Neural cell (in vitro differentiated cells): ENCODE measurements at regions not wholly inside any gene's neighbourhood (a gene's known extent, or its start where the extent isn't known, plus 50 kb on each side); places are given as distances from the start of the nearest gene placed in this dataset.
A peak's percentile ranks its signal among the peaks of the same experiment; 100 is the strongest.

Experiments
- H2AFZ ChIP-seq: fragments of 200-600, 300-800 bp; sonication (generic), shearing (Covaris generic); 2 replicates; pipeline ENCODE4 v1.6.0; 2014; ENCODE audit warnings: low read depth, mild to moderate bottlenecking, antibody characterized with exemption, low read length, moderate library complexity
- H3F3A ChIP-seq: fragments of 200-600 bp; shearing (Covaris generic); 2 replicates; pipeline ENCODE4 v1.6.1; 2016; ENCODE audit warnings: mild to moderate bottlenecking, moderate library complexity, mixed read lengths, antibody characterized with exemption, low read length; ENCODE audit not compliant: insufficient read depth, poor library complexity, severe bottlenecking
- H3K27ac ChIP-seq: fragments of 200-600, 300-800 bp; sonication (generic), shearing (Covaris generic); 2 replicates; pipeline ENCODE4 v1.5.1; 2014; ENCODE audit warnings: mild to moderate bottlenecking, low read length, moderate library complexity
- H3K27me3 ChIP-seq: fragments of 300-800, 200-600 bp; sonication (generic), shearing (Covaris generic); 2 replicates; pipeline ENCODE4 v1.6.0; 2014; ENCODE audit warnings: mild to moderate bottlenecking, low read depth, low read length, moderate library complexity; ENCODE audit not compliant: insufficient read depth
- H3K36me3 ChIP-seq: fragments of 300-800, 200-600 bp; sonication (generic), shearing (Covaris generic); 2 replicates; pipeline ENCODE4 v1.5.1; 2014; ENCODE audit warnings: mild to moderate bottlenecking, antibody characterized with exemption, low read length, moderate library complexity; ENCODE audit not compliant: insufficient read depth
- H3K4me2 ChIP-seq: fragments of 300-800, 200-600 bp; sonication (generic), shearing (Covaris generic); 2 replicates; pipeline ENCODE4 v1.6.0; 2014; ENCODE audit warnings: mild to moderate bottlenecking, low read length
- H3K4me3 ChIP-seq: fragments of 300-800, 200-600 bp; sonication (generic), shearing (Covaris generic); 2 replicates; pipeline ENCODE4 v1.5.1; 2014; ENCODE audit warnings: mild to moderate bottlenecking, low read length, moderate library complexity
- H3K79me2 ChIP-seq: fragments of 200-600 bp; shearing (Covaris generic); replicated peaks from 2 replicates; pipeline ENCODE4 v1.6.0; 2014; ENCODE audit warnings: mild to moderate bottlenecking, low read length, moderate library complexity; ENCODE audit not compliant: insufficient read depth
- H3K9ac ChIP-seq: fragments of 300-800, 200-600 bp; sonication (generic), shearing (Covaris generic); 2 replicates; pipeline ENCODE4 v1.6.1; 2016; ENCODE audit warnings: mild to moderate bottlenecking, low read length, mixed read lengths
- H3K9me2 ChIP-seq: fragments of 200-600 bp; shearing (Covaris generic); 2 replicates; pipeline ENCODE4 v1.6.1; 2016; ENCODE audit warnings: mild to moderate bottlenecking, low read length, mixed read lengths; ENCODE audit not compliant: insufficient read depth
- H3K9me3 ChIP-seq: fragments of 200-600, 300-800 bp; sonication (generic), shearing (Covaris generic); 2 replicates; pipeline ENCODE4 v1.6.1; 2016; ENCODE audit warnings: mild to moderate bottlenecking, mixed run types, low read length, moderate library complexity, mixed read lengths
- H4K20me1 ChIP-seq: fragments of 200-600 bp; shearing (Covaris generic); 2 replicates; pipeline ENCODE4 v1.6.1; 2016; ENCODE audit warnings: mild to moderate bottlenecking, mixed run types; ENCODE audit not compliant: insufficient read depth
- EP300 ChIP-seq: fragments of 450-650 bp; conservative IDR thresholded peaks from 2 replicates; pipeline ENCODE4 v1.6.1; 2014; ENCODE audit warnings: antibody characterized with exemption, mild to moderate bottlenecking, moderate library complexity; ENCODE audit not compliant: poor library complexity, severe bottlenecking
- EZH2 ChIP-seq: fragments of 200-600, 300-800 bp; shearing (Covaris generic), sonication (generic); IDR thresholded peaks from 2 replicates; pipeline ENCODE4 v1.6.1; 2014; ENCODE audit warnings: antibody characterized with exemption, low read length, borderline replicate concordance, mild to moderate bottlenecking; ENCODE audit not compliant: insufficient read depth, poor library complexity, severe bottlenecking
- MXI1 ChIP-seq: fragments of 450-650 bp; conservative IDR thresholded peaks from 2 replicates; pipeline ENCODE4 v1.6.1; 2014; ENCODE audit warnings: antibody characterized with exemption, mild to moderate bottlenecking; ENCODE audit not compliant: poor library complexity, severe bottlenecking
- POLR2AphosphoS5 ChIP-seq: IDR thresholded peaks from 2 replicates; pipeline ENCODE4 v1.6.1; 2012
- RAD21 ChIP-seq: fragments of 450-650 bp; conservative IDR thresholded peaks from 2 replicates; pipeline ENCODE4 v1.6.1; 2014; ENCODE audit warnings: antibody characterized with exemption, mild to moderate bottlenecking, moderate library complexity
- REST ChIP-seq: IDR thresholded peaks from 2 replicates; pipeline ENCODE4 v1.6.1; 2012; ENCODE audit warnings: borderline replicate concordance
- SMC3 ChIP-seq: fragments of 450-650 bp; conservative IDR thresholded peaks from 2 replicates; pipeline ENCODE4 v1.6.1; 2014; ENCODE audit warnings: antibody characterized with exemption, mild to moderate bottlenecking, moderate library complexity; ENCODE audit not compliant: poor library complexity
- TAF1 ChIP-seq: IDR thresholded peaks from 2 replicates; pipeline ENCODE4 v1.6.1; 2012; ENCODE audit warnings: low read depth
- TF ChIP-seq, protein P1 (sequence below): fragments of 450-650 bp; IDR thresholded peaks from 2 replicates; pipeline ENCODE4 v1.5.1; 2014; ENCODE audit warnings: antibody characterized with exemption, mild to moderate bottlenecking, moderate library complexity; ENCODE audit not compliant: poor library complexity, severe bottlenecking

DNA sequence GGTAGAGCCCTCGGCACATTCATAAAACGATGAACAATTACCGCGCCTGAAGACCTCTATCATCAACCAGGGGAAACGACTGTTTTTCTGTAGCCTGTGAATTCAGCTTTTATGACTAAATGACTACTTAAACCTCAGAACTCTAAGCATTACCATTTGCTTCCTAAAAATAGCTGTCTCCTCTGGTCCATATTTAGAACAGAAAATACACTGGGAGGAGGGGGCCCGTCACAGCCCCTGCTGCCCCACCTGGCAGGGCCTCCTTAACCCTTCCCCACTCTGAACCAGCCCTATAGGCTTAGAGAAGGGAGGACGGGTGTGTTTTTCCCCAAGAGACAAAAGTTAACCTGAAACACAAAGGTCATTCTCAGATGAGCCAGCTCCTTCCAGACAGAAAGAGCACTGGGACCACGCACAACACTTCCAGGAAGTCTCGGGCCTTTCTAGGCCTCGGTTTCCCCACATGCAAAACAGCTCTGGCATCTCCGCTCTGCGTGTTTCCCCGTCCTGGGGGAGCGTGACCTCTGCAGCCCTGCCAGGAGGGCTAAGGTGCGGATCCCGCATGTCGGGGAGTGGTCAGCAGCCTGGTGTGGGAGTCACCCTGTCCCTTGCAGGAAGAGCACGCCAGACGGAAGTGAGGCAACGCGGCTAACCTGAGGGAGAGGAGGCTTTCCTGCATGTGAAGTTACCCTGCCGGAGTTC is 193.9 kb downstream of the DLL1 start:
- no peaks in the 10 kb centered on the region for H3K9me3 ChIP-seq
- no peaks in the 10 kb centered on the region for H3K27me3 ChIP-seq
- no peak overlapping the region for H2AFZ ChIP-seq
- peaks cover 4% of the 10 kb centered on the region for H3F3A ChIP-seq
- peak overlapping the region; percentile 51 for H3K9ac ChIP-seq
- no peaks in the 10 kb centered on the region for H4K20me1 ChIP-seq
- no peak overlapping the region for H3K4me2 ChIP-seq
- no peak for TF ChIP-seq TAF1
- no peak for TF ChIP-seq SMC3
- no peak for TF ChIP-seq EP300
- H3K27ac ChIP-seq: peak overlapping the region; percentile 76
- no peaks in the 10 kb centered on the region for H3K9me2 ChIP-seq
- H3K4me3 ChIP-seq: peak overlapping the region; percentile 12
- no peaks in the 10 kb centered on the region for H3K36me3 ChIP-seq
- H3K79me2 ChIP-seq: no peaks in the 10 kb centered on the region

GRCh38 chr6:170096191-170096802 is 194.6 kb downstream of the DLL1 start:
- no peak overlapping the region for H2AFZ ChIP-seq
- TF ChIP-seq REST (no peak), MXI1 (no peak), RAD21 (peak; percentile 17), EP300 (peak; percentile 53), TAF1 (no peak), SMC3 (peak; percentile 32), EZH2 (no peak), POLR2AphosphoS5 (peak; percentile 55)
- TF ChIP-seq, protein P1, sequence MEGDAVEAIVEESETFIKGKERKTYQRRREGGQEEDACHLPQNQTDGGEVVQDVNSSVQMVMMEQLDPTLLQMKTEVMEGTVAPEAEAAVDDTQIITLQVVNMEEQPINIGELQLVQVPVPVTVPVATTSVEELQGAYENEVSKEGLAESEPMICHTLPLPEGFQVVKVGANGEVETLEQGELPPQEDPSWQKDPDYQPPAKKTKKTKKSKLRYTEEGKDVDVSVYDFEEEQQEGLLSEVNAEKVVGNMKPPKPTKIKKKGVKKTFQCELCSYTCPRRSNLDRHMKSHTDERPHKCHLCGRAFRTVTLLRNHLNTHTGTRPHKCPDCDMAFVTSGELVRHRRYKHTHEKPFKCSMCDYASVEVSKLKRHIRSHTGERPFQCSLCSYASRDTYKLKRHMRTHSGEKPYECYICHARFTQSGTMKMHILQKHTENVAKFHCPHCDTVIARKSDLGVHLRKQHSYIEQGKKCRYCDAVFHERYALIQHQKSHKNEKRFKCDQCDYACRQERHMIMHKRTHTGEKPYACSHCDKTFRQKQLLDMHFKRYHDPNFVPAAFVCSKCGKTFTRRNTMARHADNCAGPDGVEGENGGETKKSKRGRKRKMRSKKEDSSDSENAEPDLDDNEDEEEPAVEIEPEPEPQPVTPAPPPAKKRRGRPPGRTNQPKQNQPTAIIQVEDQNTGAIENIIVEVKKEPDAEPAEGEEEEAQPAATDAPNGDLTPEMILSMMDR: no peak
- H3K36me3 ChIP-seq: no peaks in the 10 kb centered on the region
- no peaks in the 10 kb centered on the region for H3K27me3 ChIP-seq
- peak overlapping the region; percentile 76 for H3K27ac ChIP-seq
- no peaks in the 10 kb centered on the region for H3K9me2 ChIP-seq
- no peaks in the 10 kb centered on the region for H3K9me3 ChIP-seq
- peak overlapping the region; percentile 12 for H3K4me3 ChIP-seq
- no peak overlapping the region for H3K4me2 ChIP-seq
- no peaks in the 10 kb centered on the region for H3K79me2 ChIP-seq
- no peaks in the 10 kb centered on the region for H4K20me1 ChIP-seq
- H3F3A ChIP-seq: peaks cover 4% of the 10 kb centered on the region
- peak overlapping the region; percentile 51 for H3K9ac ChIP-seq
